ENCODE measurements at regions not wholly inside any gene's neighbourhood (a gene's known extent, or its start where the extent isn't known, plus 50 kb on each side); places are given as distances from the start of the nearest gene placed in this dataset.

DNA sequence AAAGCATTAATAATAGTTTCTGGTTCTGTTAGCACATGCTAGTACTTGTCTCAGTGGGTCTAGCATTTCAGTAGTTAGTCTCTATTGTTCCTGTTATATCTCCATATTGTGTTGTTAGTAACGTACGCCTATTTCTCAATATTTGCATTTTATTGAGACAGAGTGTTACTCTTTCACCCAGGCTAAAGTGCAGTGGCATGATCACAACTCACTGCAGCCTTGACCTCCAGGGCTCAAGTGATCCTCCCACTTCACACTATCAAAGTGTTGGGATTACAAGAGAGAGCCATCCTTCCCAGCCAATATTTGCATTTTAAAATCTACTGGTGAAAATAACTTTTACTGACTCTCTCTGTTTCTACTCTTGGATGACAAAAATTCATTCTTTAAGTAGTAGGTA lies 154.6 kb upstream of the PRR20A start:
- peaks cover 15% of the 10 kb centered on the region for H3K9me3 Mint-ChIP-seq
- no peaks in the 10 kb centered on the region for H3K27me3 Mint-ChIP-seq
- no peaks in the 10 kb centered on the region for H3K4me1 Mint-ChIP-seq
- no peak overlapping the region for H3K4me3 Mint-ChIP-seq
- DNase-seq (ENCODE audit: low spot score in 2 of 2) (no peak), ATAC-seq (replicated peaks; ENCODE audit: extremely low read depth, poor library complexity, severe bottlenecking) (no peak)
- H3K27ac Mint-ChIP-seq (ENCODE audit: low read depth) = no peak overlapping the region
- no peaks in the 10 kb centered on the region for H3K36me3 Mint-ChIP-seq (ENCODE audit: insufficient read depth)

DNA sequence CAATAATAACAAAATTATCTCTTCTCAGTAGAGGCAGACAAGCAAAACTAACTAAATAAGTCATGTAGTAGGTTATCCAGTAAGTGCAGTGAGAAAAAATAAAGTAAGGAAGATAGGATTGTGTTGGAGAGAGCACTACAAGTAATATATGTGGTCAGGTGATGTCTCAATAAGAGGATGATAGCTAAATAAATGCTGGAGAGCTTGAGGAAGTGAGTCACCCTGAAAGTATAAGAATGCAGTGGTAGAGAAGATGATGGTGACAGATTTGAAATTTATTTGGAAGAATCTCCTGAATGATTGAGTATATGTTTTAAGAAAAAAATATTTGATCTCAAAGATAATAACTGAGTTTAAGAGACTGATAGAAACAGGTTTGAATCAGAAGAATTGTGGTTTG lies 152.2 kb upstream of the PRR20A start:
- DNase-seq (ENCODE audit: low spot score in 2 of 2) (no peak), ATAC-seq (replicated peaks; ENCODE audit: extremely low read depth, poor library complexity, severe bottlenecking) (no peak)
- no peaks in the 10 kb centered on the region for H3K4me1 Mint-ChIP-seq
- H3K27ac Mint-ChIP-seq (ENCODE audit: low read depth) = no peak overlapping the region
- H3K36me3 Mint-ChIP-seq (ENCODE audit: insufficient read depth) = no peaks in the 10 kb centered on the region
- H3K27me3 Mint-ChIP-seq = no peaks in the 10 kb centered on the region
- peaks cover 15% of the 10 kb centered on the region for H3K9me3 Mint-ChIP-seq
- H3K4me3 Mint-ChIP-seq = no peak overlapping the region

GRCh38 chr13:57003682-57004081 lies 137.0 kb upstream of the PRR20A start:
- Mint-ChIP-seq H3K27ac (ENCODE audit: low read depth) (no peak overlapping the region), H3K27me3 (no peaks in the 10 kb centered on the region), H3K4me3 (no peak overlapping the region), H3K4me1 (no peaks in the 10 kb centered on the region), H3K36me3 (ENCODE audit: insufficient read depth) (no peaks in the 10 kb centered on the region), H3K9me3 (peaks cover 17% of the 10 kb centered on the region)
- no peak for ATAC-seq (replicated peaks; ENCODE audit: extremely low read depth, poor library complexity, severe bottlenecking)
- DNase-seq (ENCODE audit: low spot score in 2 of 2) = no peak

DNA sequence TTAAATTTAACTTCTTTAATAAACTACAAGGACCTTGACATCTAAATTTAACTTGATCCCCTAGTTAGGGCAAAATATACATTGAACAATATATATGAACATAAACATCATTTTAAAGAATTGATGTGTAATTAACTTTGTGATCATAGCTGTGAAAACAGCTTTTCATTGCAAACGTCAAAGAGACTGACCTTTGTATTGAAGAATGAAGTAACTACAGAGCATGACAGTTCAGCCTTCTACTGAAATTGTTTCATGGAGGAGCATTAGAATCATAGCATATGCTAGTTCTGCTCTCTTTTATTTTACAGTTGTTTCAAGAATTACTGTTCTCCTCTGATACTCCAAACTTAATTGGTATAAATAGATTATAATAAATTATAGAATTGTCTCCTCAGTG lies 123.4 kb upstream of the PRR20A start:
- Mint-ChIP-seq H3K4me1 (no peaks in the 10 kb centered on the region), H3K27me3 (no peaks in the 10 kb centered on the region), H3K4me3 (no peak overlapping the region), H3K27ac (ENCODE audit: low read depth) (no peak overlapping the region), H3K9me3 (peaks cover 14% of the 10 kb centered on the region), H3K36me3 (ENCODE audit: insufficient read depth) (no peaks in the 10 kb centered on the region)
- DNase-seq (ENCODE audit: low spot score in 2 of 2) (no peak), ATAC-seq (replicated peaks; ENCODE audit: extremely low read depth, poor library complexity, severe bottlenecking) (no peak)

GRCh38 chr13:57018915-57019314 lies 121.8 kb upstream of the PRR20A start:
- Mint-ChIP-seq H3K36me3 (ENCODE audit: insufficient read depth) (no peaks in the 10 kb centered on the region), H3K27me3 (no peaks in the 10 kb centered on the region)
- no peak for ATAC-seq (replicated peaks; ENCODE audit: extremely low read depth, poor library complexity, severe bottlenecking)

GRCh38 chr13:57030671-57031070 lies 110.0 kb upstream of the PRR20A start:
- no peak overlapping the region for H3K4me3 Mint-ChIP-seq
- peaks cover 16% of the 10 kb centered on the region for H3K9me3 Mint-ChIP-seq
- no peak overlapping the region for H3K27ac Mint-ChIP-seq (ENCODE audit: low read depth)
- H3K36me3 Mint-ChIP-seq (ENCODE audit: insufficient read depth) = no peaks in the 10 kb centered on the region
- no peaks in the 10 kb centered on the region for H3K4me1 Mint-ChIP-seq
- ATAC-seq (replicated peaks; ENCODE audit: extremely low read depth, poor library complexity, severe bottlenecking) (no peak), DNase-seq (ENCODE audit: low spot score in 2 of 2) (no peak)
- no peaks in the 10 kb centered on the region for H3K27me3 Mint-ChIP-seq

More at GRCh38 chr13:57018915-57019314, 121.8 kb upstream of the PRR20A start:
- no peaks in the 10 kb centered on the region for H3K4me1 Mint-ChIP-seq
- no peak for DNase-seq (ENCODE audit: low spot score in 2 of 2)
- no peak overlapping the region for H3K4me3 Mint-ChIP-seq
- peaks cover 11% of the 10 kb centered on the region for H3K9me3 Mint-ChIP-seq
- H3K27ac Mint-ChIP-seq (ENCODE audit: low read depth) = no peak overlapping the region

- Mint-ChIP-seq H3K27ac (ENCODE audit: low read depth) (no peak overlapping the region), H3K27me3 (no peaks in the 10 kb centered on the region), H3K9me3 (peaks cover 12% of the 10 kb centered on the region), H3K4me3 (no peak overlapping the region), H3K4me1 (no peaks in the 10 kb centered on the region), H3K36me3 (ENCODE audit: insufficient read depth) (no peaks in the 10 kb centered on the region)
- no peak for ATAC-seq (replicated peaks; ENCODE audit: extremely low read depth, poor library complexity, severe bottlenecking)
- DNase-seq (ENCODE audit: low spot score in 2 of 2) = no peak
These were observed 104.4 kb upstream of the PRR20A start for GRCh38 chr13:57036290-57036689.

GRCh38 chr13:57044910-57045309 lies 95.8 kb upstream of the PRR20A start:
- Mint-ChIP-seq H3K4me1 (no peaks in the 10 kb centered on the region), H3K36me3 (ENCODE audit: insufficient read depth) (no peaks in the 10 kb centered on the region), H3K9me3 (peaks cover 31% of the 10 kb centered on the region), H3K27ac (ENCODE audit: low read depth) (no peak overlapping the region), H3K4me3 (no peak overlapping the region), H3K27me3 (no peaks in the 10 kb centered on the region)
- ATAC-seq (replicated peaks; ENCODE audit: extremely low read depth, poor library complexity, severe bottlenecking) (no peak), DNase-seq (ENCODE audit: low spot score in 2 of 2) (no peak)

GRCh38 chr13:57045826-57046546 lies 94.7 kb upstream of the PRR20A start:
- H3K9me3 Mint-ChIP-seq = peaks cover 41% of the 10 kb centered on the region
- no peaks in the 10 kb centered on the region for H3K4me1 Mint-ChIP-seq
- no peak for DNase-seq (ENCODE audit: low spot score in 2 of 2)
- ATAC-seq (replicated peaks; ENCODE audit: extremely low read depth, poor library complexity, severe bottlenecking) = no peak
- no peak overlapping the region for H3K27ac Mint-ChIP-seq (ENCODE audit: low read depth)
- H3K27me3 Mint-ChIP-seq = no peaks in the 10 kb centered on the region
- no peaks in the 10 kb centered on the region for H3K36me3 Mint-ChIP-seq (ENCODE audit: insufficient read depth)
- no peak overlapping the region for H3K4me3 Mint-ChIP-seq

DNA sequence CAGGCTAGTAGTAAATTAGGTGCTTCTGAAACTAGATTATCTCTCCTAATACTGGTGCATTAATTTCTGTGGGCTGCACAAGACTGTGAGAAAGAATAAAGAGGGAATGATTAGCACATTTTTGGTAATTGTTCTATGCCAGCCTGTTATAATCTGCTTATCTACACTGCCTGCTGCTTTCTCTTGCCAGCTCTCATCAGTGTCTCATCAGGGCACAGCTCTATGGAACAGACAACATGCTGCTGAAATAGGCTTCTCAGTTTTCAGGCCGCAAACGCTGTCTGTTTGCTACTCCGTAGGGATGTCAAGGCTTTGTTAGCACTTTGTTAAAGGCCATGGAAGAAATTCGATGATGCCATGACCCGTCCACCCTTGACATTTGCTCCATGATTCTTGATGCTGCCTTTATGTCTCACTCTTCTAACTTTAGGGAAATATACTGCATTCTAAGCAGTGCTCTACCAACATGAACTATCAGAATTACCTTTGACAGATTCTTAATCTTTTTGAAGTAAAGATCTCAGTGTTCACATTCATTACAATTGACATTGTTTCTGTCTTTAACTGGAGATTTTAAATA lies 84.0 kb upstream of the PRR20A start:
- Mint-ChIP-seq H3K27me3 (no peaks in the 10 kb centered on the region), H3K4me3 (no peak overlapping the region), H3K9me3 (peaks cover 32% of the 10 kb centered on the region), H3K36me3 (ENCODE audit: insufficient read depth) (no peaks in the 10 kb centered on the region), H3K27ac (ENCODE audit: low read depth) (no peak overlapping the region), H3K4me1 (no peaks in the 10 kb centered on the region)
- DNase-seq (ENCODE audit: low spot score in 2 of 2) = no peak
- no peak for ATAC-seq (replicated peaks; ENCODE audit: extremely low read depth, poor library complexity, severe bottlenecking)

DNA sequence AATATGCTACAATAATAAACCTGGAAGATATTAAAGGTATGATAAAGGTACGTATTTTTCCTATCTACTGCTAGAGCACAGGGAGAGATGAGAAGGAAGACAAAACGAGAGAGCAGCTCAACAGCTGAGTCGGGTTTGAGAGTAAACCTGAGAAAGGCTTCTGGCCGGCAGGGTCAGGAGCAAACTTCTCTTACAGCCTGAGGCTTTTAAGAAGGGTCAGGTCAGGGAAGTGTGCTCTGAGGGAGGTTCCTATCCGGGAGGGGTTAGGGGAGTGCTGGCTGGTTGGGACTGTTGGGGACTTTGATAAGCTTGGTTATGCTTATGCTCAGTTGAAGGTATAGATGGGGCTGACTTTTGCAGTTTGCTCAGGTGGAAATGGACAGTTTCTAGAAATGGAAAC lies 77.7 kb upstream of the PRR20A start:
- DNase-seq (ENCODE audit: low spot score in 2 of 2) (no peak), ATAC-seq (replicated peaks; ENCODE audit: extremely low read depth, poor library complexity, severe bottlenecking) (no peak)
- Mint-ChIP-seq H3K4me3 (no peak overlapping the region), H3K27me3 (no peaks in the 10 kb centered on the region), H3K36me3 (ENCODE audit: insufficient read depth) (no peaks in the 10 kb centered on the region), H3K9me3 (peaks cover 18% of the 10 kb centered on the region), H3K4me1 (no peaks in the 10 kb centered on the region), H3K27ac (ENCODE audit: low read depth) (no peak overlapping the region)

GRCh38 chr13:57073983-57074382 lies 66.7 kb upstream of the PRR20A start:
- Mint-ChIP-seq H3K27me3 (no peaks in the 10 kb centered on the region), H3K27ac (ENCODE audit: low read depth) (no peak overlapping the region), H3K36me3 (ENCODE audit: insufficient read depth) (no peaks in the 10 kb centered on the region), H3K9me3 (peaks cover 3% of the 10 kb centered on the region), H3K4me3 (no peak overlapping the region), H3K4me1 (no peaks in the 10 kb centered on the region)
- no peak for ATAC-seq (replicated peaks; ENCODE audit: extremely low read depth, poor library complexity, severe bottlenecking)
- DNase-seq (ENCODE audit: low spot score in 2 of 2) = no peak

- Mint-ChIP-seq H3K36me3 (ENCODE audit: insufficient read depth) (no peaks in the 10 kb centered on the region), H3K4me1 (no peaks in the 10 kb centered on the region), H3K4me3 (no peak overlapping the region), H3K9me3 (peaks cover 3% of the 10 kb centered on the region), H3K27me3 (no peaks in the 10 kb centered on the region), H3K27ac (ENCODE audit: low read depth) (no peak overlapping the region)
- DNase-seq (ENCODE audit: low spot score in 2 of 2) = no peak
- no peak for ATAC-seq (replicated peaks; ENCODE audit: extremely low read depth, poor library complexity, severe bottlenecking)
These were observed 65.1 kb upstream of the PRR20A start for GRCh38 chr13:57075588-57075987.

Data from central memory CD8-positive, alpha-beta T cell (primary cell).